ENCODE measurements at regions not wholly inside any gene's neighbourhood (a gene's known extent, or its start where the extent isn't known, plus 50 kb on each side); places are given as distances from the start of the nearest gene placed in this dataset.

DNA sequence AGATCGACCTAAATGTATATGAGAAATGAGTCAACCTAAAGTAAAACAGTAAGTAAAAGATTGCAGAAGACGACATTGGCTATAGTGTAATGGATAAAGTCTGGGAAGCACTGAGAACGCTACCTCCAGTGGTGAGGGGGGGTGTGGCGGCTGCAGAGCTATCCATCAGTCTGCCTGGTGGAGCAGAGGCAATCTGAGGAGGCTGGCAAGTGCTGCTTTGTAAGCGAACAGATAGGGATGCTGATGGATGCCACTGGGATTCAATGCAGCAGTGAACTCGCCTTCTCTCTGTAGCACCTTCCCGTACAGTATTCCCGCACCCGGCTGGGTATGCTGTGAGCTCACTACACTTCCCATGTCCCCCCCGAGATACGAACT lies 261.5 kb downstream of the NSG2 start:
- TF ChIP-seq POLR2A (IDR thresholded peaks at IDR 0.05) = no peak
- TF ChIP-seq, protein P1, sequence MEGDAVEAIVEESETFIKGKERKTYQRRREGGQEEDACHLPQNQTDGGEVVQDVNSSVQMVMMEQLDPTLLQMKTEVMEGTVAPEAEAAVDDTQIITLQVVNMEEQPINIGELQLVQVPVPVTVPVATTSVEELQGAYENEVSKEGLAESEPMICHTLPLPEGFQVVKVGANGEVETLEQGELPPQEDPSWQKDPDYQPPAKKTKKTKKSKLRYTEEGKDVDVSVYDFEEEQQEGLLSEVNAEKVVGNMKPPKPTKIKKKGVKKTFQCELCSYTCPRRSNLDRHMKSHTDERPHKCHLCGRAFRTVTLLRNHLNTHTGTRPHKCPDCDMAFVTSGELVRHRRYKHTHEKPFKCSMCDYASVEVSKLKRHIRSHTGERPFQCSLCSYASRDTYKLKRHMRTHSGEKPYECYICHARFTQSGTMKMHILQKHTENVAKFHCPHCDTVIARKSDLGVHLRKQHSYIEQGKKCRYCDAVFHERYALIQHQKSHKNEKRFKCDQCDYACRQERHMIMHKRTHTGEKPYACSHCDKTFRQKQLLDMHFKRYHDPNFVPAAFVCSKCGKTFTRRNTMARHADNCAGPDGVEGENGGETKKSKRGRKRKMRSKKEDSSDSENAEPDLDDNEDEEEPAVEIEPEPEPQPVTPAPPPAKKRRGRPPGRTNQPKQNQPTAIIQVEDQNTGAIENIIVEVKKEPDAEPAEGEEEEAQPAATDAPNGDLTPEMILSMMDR (IDR thresholded peaks at IDR 0.05 in 4 of 5, conservative IDR thresholded peaks at IDR 0.05 in 1 of 5) = no peak

All from gastrocnemius medialis (tissue), 4 donors.